Stimulated activated CD8-positive, alpha-beta memory T cell treated with anti-CD3 and anti-CD28 coated beads, Interleukin-4, amount 100 ng/mL, for 24 hours (primary cell): ENCODE measurements at regions not wholly inside any gene's neighbourhood (a gene's known extent, or its start where the extent isn't known, plus 50 kb on each side); places are given as distances from the start of the nearest gene placed in this dataset.
"Not testable (repeated sequence)": the region's sequence is repeated elsewhere in the genome, so short reads cannot be mapped to it uniquely, and the experiment has no call there.

Experiments used
- DNase-seq: peaks from one replicate; pipeline ENCODE4 v3.0.0-alpha.2; 2020; ENCODE audit warnings: low read depth

GRCh38 chr22:48938741-48939140 is 888.9 kb downstream of the BRD1 start:
- DNase-seq = no peak

- DNase-seq = no peak
These were observed 890.5 kb downstream of the BRD1 start for GRCh38 chr22:48937032-48937639.

GRCh38 chr22:48936391-48936790 is 891.3 kb downstream of the BRD1 start:
- DNase-seq = no peak

GRCh38 chr22:48934446-48934845 is 893.2 kb downstream of the BRD1 start:
- DNase-seq = no peak

GRCh38 chr22:48931452-48931851 is 896.2 kb downstream of the BRD1 start:
- DNase-seq = no peak

- DNase-seq = no peak
These were observed 898.3 kb downstream of the BRD1 start for GRCh38 chr22:48929276-48929790.

GRCh38 chr22:48927591-48927990 is 900.1 kb downstream of the BRD1 start:
- no peak for DNase-seq

GRCh38 chr22:48926643-48927042 is 901.0 kb downstream of the BRD1 start:
- DNase-seq = no peak

- DNase-seq = no peak
These were observed 901.5 kb downstream of the BRD1 start for GRCh38 chr22:48926136-48926535.

GRCh38 chr22:48925450-48925849 is 902.2 kb downstream of the BRD1 start:
- DNase-seq = no peak

GRCh38 chr22:48923996-48924395 is 903.7 kb downstream of the BRD1 start:
- DNase-seq = no peak

- DNase-seq = no peak
These were observed 904.4 kb downstream of the BRD1 start for GRCh38 chr22:48923165-48923865.

GRCh38 chr22:48921411-48921903 is 906.2 kb downstream of the BRD1 start:
- DNase-seq = no peak

- DNase-seq = no peak
These were observed 906.9 kb downstream of the BRD1 start for GRCh38 chr22:48920776-48921241.

- no peak for DNase-seq
These were observed 907.7 kb downstream of the BRD1 start for GRCh38 chr22:48919851-48920589.

GRCh38 chr22:48919187-48919590 is 908.5 kb downstream of the BRD1 start:
- no peak for DNase-seq

GRCh38 chr22:48918585-48919186 is 909.0 kb downstream of the BRD1 start:
- DNase-seq = no peak

- not testable (repeated sequence) for DNase-seq
These were observed 915.2 kb downstream of the BRD1 start for GRCh38 chr22:48912356-48913066.

- DNase-seq = not testable (repeated sequence)
These were observed 916.0 kb downstream of the BRD1 start for GRCh38 chr22:48911647-48912046.

GRCh38 chr22:48911067-48911466 is 916.6 kb downstream of the BRD1 start:
- DNase-seq = not testable (repeated sequence)

GRCh38 chr22:48908547-48908946 is 919.1 kb downstream of the BRD1 start:
- no peak for DNase-seq

GRCh38 chr22:48907591-48907990 is 920.1 kb downstream of the BRD1 start:
- DNase-seq = no peak
